Sigmoid colon (tissue), 4 donors: ENCODE measurements at regions not wholly inside any gene's neighbourhood (a gene's known extent, or its start where the extent isn't known, plus 50 kb on each side); places are given as distances from the start of the nearest gene placed in this dataset.

Source experiments
- CTCF ChIP-seq, 4 experiments: fragments of 450-650 bp in 3 of 4; fragments of 200-600 bp in 1 of 4; IDR thresholded peaks; one replicate each; pipeline ENCODE4 v1.5.1; 2016 to 2019; ENCODE audit warnings: antibody characterized with exemption in 4 of 4, mild to moderate bottlenecking in 3 of 4, moderate library complexity in 2 of 4
- EP300 ChIP-seq, 4 donors: sonication (generic); formaldehyde crosslinking; IDR thresholded peaks; one replicate each; pipeline ENCODE4 v1.6.1; 2017; ENCODE audit warnings: antibody characterized with exemption in 4 of 4

DNA sequence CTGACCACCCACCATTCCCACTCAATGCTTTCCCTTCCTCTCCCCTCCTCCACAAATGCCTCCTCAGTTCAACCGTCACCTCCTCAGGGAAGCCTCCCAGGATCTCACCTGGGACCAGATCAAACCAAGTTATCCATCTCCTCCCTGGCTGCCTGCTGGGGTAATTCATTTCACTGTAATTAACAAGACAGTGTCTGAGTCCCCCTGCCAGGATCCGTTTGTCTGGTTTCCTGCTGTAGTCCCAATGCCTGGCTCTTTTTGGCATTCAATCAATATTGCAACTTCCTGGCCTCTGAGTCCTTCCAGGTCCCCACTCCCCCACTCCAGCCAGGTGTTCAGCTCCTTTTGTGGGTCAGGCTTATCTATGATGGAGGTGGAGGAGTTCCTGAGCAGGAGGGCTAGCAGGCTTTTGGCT, 687.7 kb downstream of the PTPRU start:
- TF ChIP-seq CTCF (IDR thresholded peaks at IDR 0.05) (no peak), EP300 (IDR thresholded peaks at IDR 0.05) (no peak)
